ENCODE measurements at regions not wholly inside any gene's neighbourhood (a gene's known extent, or its start where the extent isn't known, plus 50 kb on each side); places are given as distances from the start of the nearest gene placed in this dataset.

- 93 to 100% methylated on average over 5 to 6 of the region's 6 CpGs for WGBS, 2 experiments (ENCODE audit: low coverage in 1 of 2, low lambda C conversion rate in 2 of 2, missing lambda C conversion rate in 2 of 2)
- Histone ChIP-seq H3K79me2 (ENCODE audit: insufficient read depth) (no peaks in the 10 kb centered on the region), H3K4me1 (ENCODE audit: insufficient read depth) (no peaks in the 10 kb centered on the region), H3K9ac (no peak overlapping the region), H3K4me2 (ENCODE audit: unreplicated experiment) (no peak overlapping the region), H3K9me3 (ENCODE audit: low read depth) (no peaks in the 10 kb centered on the region), H2AFZ (no peak overlapping the region), H3K27ac (no peak overlapping the region), H4K20me1 (ENCODE audit: insufficient read depth) (no peaks in the 10 kb centered on the region), H3K27me3 (replicated peaks; ENCODE audit: insufficient read depth) (no peaks in the 10 kb centered on the region), H3F3A (ENCODE audit: insufficient read depth) (peaks cover 7% of the 10 kb centered on the region), H3K4me3 (no peak overlapping the region), H3K9me2 (ENCODE audit: insufficient read depth) (no peaks in the 10 kb centered on the region), H3K36me3 (ENCODE audit: low read depth) (no peaks in the 10 kb centered on the region)
- no peak for DNase-seq
- TF ChIP-seq EZH2phosphoT487 (IDR thresholded peaks at IDR 0.05; ENCODE audit: insufficient read depth, low read depth): no peak
- no peak for TF ChIP-seq EZH2 (IDR thresholded peaks at IDR 0.05; ENCODE audit: insufficient read depth, poor library complexity, severe bottlenecking)
- in situ Hi-C loops (cut with MboI): no loop called here
Observed at GRCh38 chrX:13404364-13404763, 84.5 kb upstream of the ATXN3L start.

- WGBS, 2 experiments (ENCODE audit: low coverage in 1 of 2, low lambda C conversion rate in 2 of 2, missing lambda C conversion rate in 2 of 2): 91 to 97% methylated on average over 2 of the region's 2 CpGs
- in situ Hi-C loops (cut with MboI): no loop called here
Observed at GRCh38 chrX:13401724-13402123, 81.9 kb upstream of the ATXN3L start.

GRCh38 chrX:13398839-13399238, 79.0 kb upstream of the ATXN3L start:
- no peaks in the 10 kb centered on the region for H3K79me2 ChIP-seq (ENCODE audit: insufficient read depth)
- peak overlapping the region; percentile 59 for H3K9ac ChIP-seq
- H4K20me1 ChIP-seq (ENCODE audit: insufficient read depth): no peaks in the 10 kb centered on the region
- H3K4me2 ChIP-seq (ENCODE audit: unreplicated experiment): peak overlapping the region; percentile 52
- no peaks in the 10 kb centered on the region for H3K9me2 ChIP-seq (ENCODE audit: insufficient read depth)
- no peak for DNase-seq
- H3K4me3 ChIP-seq: no peak overlapping the region
- H3F3A ChIP-seq (ENCODE audit: insufficient read depth): peaks cover 31% of the 10 kb centered on the region
- WGBS, 2 experiments (ENCODE audit: low coverage in 1 of 2, low lambda C conversion rate in 2 of 2, missing lambda C conversion rate in 2 of 2): 0% methylated on average over 1 of the region's 1 CpG
- no peaks in the 10 kb centered on the region for H3K9me3 ChIP-seq (ENCODE audit: low read depth)
- in situ Hi-C loops (cut with MboI): no loop called here
- TF ChIP-seq EZH2phosphoT487 (IDR thresholded peaks at IDR 0.05; ENCODE audit: insufficient read depth, low read depth) (no peak), EZH2 (IDR thresholded peaks at IDR 0.05; ENCODE audit: insufficient read depth, poor library complexity, severe bottlenecking) (no peak)
- H2AFZ ChIP-seq: no peak overlapping the region
- peaks cover 28% of the 10 kb centered on the region for H3K4me1 ChIP-seq (ENCODE audit: insufficient read depth)
- no peaks in the 10 kb centered on the region for H3K27me3 ChIP-seq (replicated peaks; ENCODE audit: insufficient read depth)
- no peaks in the 10 kb centered on the region for H3K36me3 ChIP-seq (ENCODE audit: low read depth)
- peak overlapping the region; percentile 96 for H3K27ac ChIP-seq

More at GRCh38 chrX:13401724-13402123, 81.9 kb upstream of the ATXN3L start:
- no peaks in the 10 kb centered on the region for H3K9me2 ChIP-seq (ENCODE audit: insufficient read depth)
- H4K20me1 ChIP-seq (ENCODE audit: insufficient read depth): no peaks in the 10 kb centered on the region
- H3K36me3 ChIP-seq (ENCODE audit: low read depth): no peaks in the 10 kb centered on the region
- H3K9me3 ChIP-seq (ENCODE audit: low read depth): no peaks in the 10 kb centered on the region
- no peak overlapping the region for H3K4me3 ChIP-seq
- peaks cover 25% of the 10 kb centered on the region for H3F3A ChIP-seq (ENCODE audit: insufficient read depth)
- no peak for DNase-seq
- H3K27ac ChIP-seq: no peak overlapping the region
- no peak overlapping the region for H3K9ac ChIP-seq
- no peaks in the 10 kb centered on the region for H3K79me2 ChIP-seq (ENCODE audit: insufficient read depth)
- no peaks in the 10 kb centered on the region for H3K27me3 ChIP-seq (replicated peaks; ENCODE audit: insufficient read depth)
- H2AFZ ChIP-seq: no peak overlapping the region
- no peak overlapping the region for H3K4me2 ChIP-seq (ENCODE audit: unreplicated experiment)
- TF ChIP-seq EZH2 (IDR thresholded peaks at IDR 0.05; ENCODE audit: insufficient read depth, poor library complexity, severe bottlenecking): no peak
- no peak for TF ChIP-seq EZH2phosphoT487 (IDR thresholded peaks at IDR 0.05; ENCODE audit: insufficient read depth, low read depth)
- H3K4me1 ChIP-seq (ENCODE audit: insufficient read depth): peaks cover 20% of the 10 kb centered on the region

GRCh38 chrX:13397878-13398818, 78.3 kb upstream of the ATXN3L start:
- Histone ChIP-seq H3K36me3 (ENCODE audit: low read depth) (no peaks in the 10 kb centered on the region), H3K4me2 (ENCODE audit: unreplicated experiment) (peak overlapping the region; percentile 52), H2AFZ (no peak overlapping the region), H4K20me1 (ENCODE audit: insufficient read depth) (no peaks in the 10 kb centered on the region), H3K4me1 (ENCODE audit: insufficient read depth) (peaks cover 28% of the 10 kb centered on the region), H3K27ac (peak overlapping the region; percentile 96), H3K27me3 (replicated peaks; ENCODE audit: insufficient read depth) (no peaks in the 10 kb centered on the region), H3K9me2 (ENCODE audit: insufficient read depth) (no peaks in the 10 kb centered on the region), H3F3A (ENCODE audit: insufficient read depth) (peaks cover 31% of the 10 kb centered on the region), H3K4me3 (no peak overlapping the region), H3K9me3 (ENCODE audit: low read depth) (no peaks in the 10 kb centered on the region), H3K79me2 (ENCODE audit: insufficient read depth) (no peaks in the 10 kb centered on the region), H3K9ac (peak overlapping the region; percentile 59)
- peak; percentile 94 for DNase-seq
- WGBS, 2 experiments (ENCODE audit: low coverage in 1 of 2, low lambda C conversion rate in 2 of 2, missing lambda C conversion rate in 2 of 2): 16 to 24% methylated on average over 5 of the region's 5 CpGs
- in situ Hi-C loops (cut with MboI): no loop called here
- TF ChIP-seq EZH2phosphoT487 (IDR thresholded peaks at IDR 0.05; ENCODE audit: insufficient read depth, low read depth): 0 out of 2 replicates have a peak, but pooled peaks have one; percentile 46
- no peak for TF ChIP-seq EZH2 (IDR thresholded peaks at IDR 0.05; ENCODE audit: insufficient read depth, poor library complexity, severe bottlenecking)

Measured in GM23248 (cell line).